Ascending aorta (tissue), 2 donors: ENCODE measurements at regions not wholly inside any gene's neighbourhood (a gene's known extent, or its start where the extent isn't known, plus 50 kb on each side); places are given as distances from the start of the nearest gene placed in this dataset.

Source experiments
- DNase-seq, 2 donors: peaks; one replicate each; pipeline ENCODE4 v3.0.0-alpha.2; 2019; ENCODE audit warnings: low spot score in 2 of 2
- H3K27ac ChIP-seq, 2 donors: fragments of 200-600 bp; sonication (generic); one replicate each; pipeline ENCODE4 v1.5.1; 2016 to 2017; ENCODE audit warnings: mild to moderate bottlenecking in 1 of 2
- H3K27me3 ChIP-seq: fragments of 200-600 bp; sonication (generic); one replicate; pipeline ENCODE4 v1.5.1; 2017
- H3K36me3 ChIP-seq, 2 donors: fragments of 200-600 bp; sonication (generic); one replicate each; pipeline ENCODE4 v1.5.1; 2016
- H3K4me1 ChIP-seq, 2 donors: fragments of 200-600 bp; sonication (generic); one replicate each; pipeline ENCODE4 v1.5.1; 2016 to 2017; ENCODE audit warnings: mild to moderate bottlenecking in 1 of 2
- H3K4me3 ChIP-seq, 2 donors: fragments of 200-600 bp; sonication (generic); one replicate each; pipeline ENCODE4 v1.5.1; 2016 to 2017; ENCODE audit warnings: mild to moderate bottlenecking in 1 of 2
- H3K9me3 ChIP-seq, 2 donors: fragments of 200-600 bp; sonication (generic); one replicate each; pipeline ENCODE4 v1.5.1; 2016
- CTCF ChIP-seq, 3 experiments: fragments of 200-600 bp in 2 of 3; fragments of 450-650 bp in 1 of 3; sonication (generic) in 2 of 3; IDR thresholded peaks; one replicate each; pipeline ENCODE4 v1.5.1; 2016 to 2019; ENCODE audit warnings: antibody characterized with exemption in 3 of 3, mild to moderate bottlenecking in 1 of 3, moderate library complexity in 1 of 3
- intact Hi-C: fragments of 100-400 bp; cut with DNase I; formaldehyde crosslinking; loops from one replicate; pipeline ENCODE4 v1.15.1; 2023

- Histone ChIP-seq H3K27ac (no peak overlapping the region), H3K36me3 (no peaks in the 10 kb centered on the region), H3K9me3 (no peaks in the 10 kb centered on the region), H3K4me1 (peaks cover 6 to 27% of the 10 kb centered on the region in 2 donors), H3K27me3 (no peaks in the 10 kb centered on the region), H3K4me3 (no peak overlapping the region)
- no peak for TF ChIP-seq CTCF (IDR thresholded peaks at IDR 0.05)
- intact Hi-C loops = no loop called here
- no peak for DNase-seq
Observed at GRCh38 chr13:40480012-40480914, 186.2 kb downstream of the FOXO1 start.

GRCh38 chr13:40480915-40481516 is 185.4 kb downstream of the FOXO1 start:
- no peak for DNase-seq
- intact Hi-C loops = no loop called here
- no peaks in the 10 kb centered on the region for H3K27me3 ChIP-seq
- no peaks in the 10 kb centered on the region for H3K36me3 ChIP-seq
- no peak overlapping the region for H3K27ac ChIP-seq
- peaks cover 6 to 24% of the 10 kb centered on the region in 2 donors for H3K4me1 ChIP-seq
- no peak overlapping the region for H3K4me3 ChIP-seq
- no peaks in the 10 kb centered on the region for H3K9me3 ChIP-seq
- no peak for TF ChIP-seq CTCF (IDR thresholded peaks at IDR 0.05)

GRCh38 chr13:40483601-40484000 is 182.8 kb downstream of the FOXO1 start:
- DNase-seq = no peak
- Histone ChIP-seq H3K27ac (no peak overlapping the region), H3K9me3 (no peaks in the 10 kb centered on the region), H3K36me3 (no peaks in the 10 kb centered on the region), H3K4me1 (no peaks in the 10 kb centered on the region), H3K27me3 (no peaks in the 10 kb centered on the region), H3K4me3 (no peak overlapping the region)
- TF ChIP-seq CTCF (IDR thresholded peaks at IDR 0.05) = no peak
- intact Hi-C loops = no loop called here

- no peak overlapping the region for H3K27ac ChIP-seq
- no peak for TF ChIP-seq CTCF (IDR thresholded peaks at IDR 0.05)
- no peaks in the 10 kb centered on the region for H3K36me3 ChIP-seq
- no peak for DNase-seq
- H3K4me3 ChIP-seq = no peak overlapping the region
- H3K4me1 ChIP-seq = no peaks in the 10 kb centered on the region
- no peaks in the 10 kb centered on the region for H3K9me3 ChIP-seq
- intact Hi-C loops = no loop called here
- H3K27me3 ChIP-seq = no peaks in the 10 kb centered on the region
Observed at GRCh38 chr13:40484101-40484800, 182.2 kb downstream of the FOXO1 start.

GRCh38 chr13:40484974-40485373 is 181.5 kb downstream of the FOXO1 start:
- H3K27ac ChIP-seq = no peak overlapping the region
- no peaks in the 10 kb centered on the region for H3K27me3 ChIP-seq
- no peak overlapping the region for H3K4me3 ChIP-seq
- H3K36me3 ChIP-seq = no peaks in the 10 kb centered on the region
- no peak for TF ChIP-seq CTCF (IDR thresholded peaks at IDR 0.05)
- no peak for DNase-seq
- intact Hi-C loops = no loop called here
- H3K9me3 ChIP-seq = no peaks in the 10 kb centered on the region
- H3K4me1 ChIP-seq = no peaks in the 10 kb centered on the region
